Hepatocyte (in vitro differentiated cells): ENCODE measurements at regions not wholly inside any gene's neighbourhood (a gene's known extent, or its start where the extent isn't known, plus 50 kb on each side); places are given as distances from the start of the nearest gene placed in this dataset.

ENCODE experiments used
- CTCF ChIP-seq: fragments of 200-600 bp; sonication (generic); IDR thresholded peaks from 2 replicates; pipeline ENCODE4 v1.5.1; 2016; ENCODE audit warnings: antibody characterized with exemption, mild to moderate bottlenecking; ENCODE audit not compliant: poor library complexity
- EZH2 ChIP-seq: fragments of 200-600 bp; sonication (generic); IDR thresholded peaks from 2 replicates; pipeline ENCODE4 v1.6.1; 2016; ENCODE audit warnings: antibody characterized with exemption, mild to moderate bottlenecking, borderline replicate concordance

- no peak for TF ChIP-seq CTCF
- no peak for TF ChIP-seq EZH2
Observed at GRCh38 chr13:33483471-33483870, 197.9 kb upstream of the STARD13 start.
